ENCODE measurements at regions not wholly inside any gene's neighbourhood (a gene's known extent, or its start where the extent isn't known, plus 50 kb on each side); places are given as distances from the start of the nearest gene placed in this dataset.

- no peak for TF ChIP-seq POLR2AphosphoS5 (IDR thresholded peaks at IDR 0.05)
- no peak for TF ChIP-seq CTCF (IDR thresholded peaks at IDR 0.05)
Measured at GRCh38 chr11:29012507-29012906, 904.3 kb downstream of the METTL15 start.

Measured in breast epithelium (tissue), 3 donors.